ENCODE measurements at regions not wholly inside any gene's neighbourhood (a gene's known extent, or its start where the extent isn't known, plus 50 kb on each side); places are given as distances from the start of the nearest gene placed in this dataset.
A peak's percentile ranks its signal among the peaks of the same experiment; 100 is the strongest.

- WGBS (ENCODE audit: insufficient coverage, low coverage, low lambda C conversion rate, missing lambda C conversion rate): 55% methylated on average over 1 of the region's 1 CpG
Measured at GRCh38 chr1:219339466-219339865, 165.8 kb downstream of the LYPLAL1 start.

GRCh38 chr1:219337588-219337987 is 163.9 kb downstream of the LYPLAL1 start:
- no peak for TF ChIP-seq CTCF (IDR thresholded peaks at IDR 0.05)
- TF ChIP-seq POLR2A (IDR thresholded peaks at IDR 0.05): no peak
- H3K36me3 ChIP-seq: no peaks in the 10 kb centered on the region
- peak in 2 of 4 donors; percentile 33 to 54 for ATAC-seq
- no peak overlapping the region for H3K27ac ChIP-seq
- H3K27me3 ChIP-seq: no peaks in the 10 kb centered on the region
- WGBS (ENCODE audit: insufficient coverage, low coverage, low lambda C conversion rate, missing lambda C conversion rate): 60% methylated on average over 1 of the region's 1 CpG
- intact Hi-C loops (cut with DNase I): no loop called here
- no peaks in the 10 kb centered on the region for H3K9me3 ChIP-seq
- H3K4me3 ChIP-seq: no peak overlapping the region
- no peaks in the 10 kb centered on the region for H3K4me1 ChIP-seq
- DNase-seq: no peak

More at GRCh38 chr1:219339466-219339865, 165.8 kb downstream of the LYPLAL1 start:
- no peak for TF ChIP-seq CTCF (IDR thresholded peaks at IDR 0.05)
- no peaks in the 10 kb centered on the region for H3K36me3 ChIP-seq
- no peaks in the 10 kb centered on the region for H3K27me3 ChIP-seq
- H3K4me1 ChIP-seq: no peaks in the 10 kb centered on the region
- no peak for ATAC-seq
- H3K4me3 ChIP-seq: no peak overlapping the region
- no peaks in the 10 kb centered on the region for H3K9me3 ChIP-seq
- no peak overlapping the region for H3K27ac ChIP-seq
- intact Hi-C loops (cut with DNase I): no loop called here
- no peak for DNase-seq

GRCh38 chr1:219333626-219334025 is 159.9 kb downstream of the LYPLAL1 start:
- no peaks in the 10 kb centered on the region for H3K36me3 ChIP-seq
- 81% methylated on average over 1 of the region's 1 CpG for whole genome bisulfite sequencing (ENCODE audit: insufficient coverage, low coverage, low lambda C conversion rate, missing lambda C conversion rate)
- intact Hi-C loops (cut with DNase I): no loop called here
- DNase-seq (no peak), ATAC-seq (no peak)
- H3K4me1 ChIP-seq: peaks cover 0 to 17% (median 3%) of the 10 kb centered on the region in 4 donors
- no peak overlapping the region for H3K4me3 ChIP-seq
- no peaks in the 10 kb centered on the region for H3K27me3 ChIP-seq
- TF ChIP-seq CTCF (IDR thresholded peaks at IDR 0.05) (no peak), POLR2A (IDR thresholded peaks at IDR 0.05) (no peak)
- no peaks in the 10 kb centered on the region for H3K9me3 ChIP-seq
- no peak overlapping the region for H3K27ac ChIP-seq

- Histone ChIP-seq H3K27ac (peak overlapping the region; percentile 7 to 87 (median 46)), H3K4me3 (no peak overlapping the region), H3K36me3 (no peaks in the 10 kb centered on the region), H3K4me1 (peaks cover 0 to 17% (median 3%) of the 10 kb centered on the region in 4 donors), H3K9me3 (no peaks in the 10 kb centered on the region), H3K27me3 (no peaks in the 10 kb centered on the region)
- peak in 1 of 3 donors; percentile 46 for DNase-seq
- TF ChIP-seq CTCF (IDR thresholded peaks at IDR 0.05): no peak
- TF ChIP-seq POLR2A (IDR thresholded peaks at IDR 0.05): no peak
- intact Hi-C loops (cut with DNase I): no loop called here
- 29% methylated on average over 5 of the region's 5 CpGs for WGBS (ENCODE audit: insufficient coverage, low coverage, low lambda C conversion rate, missing lambda C conversion rate)
- ATAC-seq: peak; percentile 77 to 88 (median 81)
Measured at GRCh38 chr1:219331424-219331823, 157.7 kb downstream of the LYPLAL1 start.

GRCh38 chr1:219330669-219331068 is 157.0 kb downstream of the LYPLAL1 start:
- H3K27me3 ChIP-seq: no peaks in the 10 kb centered on the region
- H3K9me3 ChIP-seq: no peaks in the 10 kb centered on the region
- H3K27ac ChIP-seq: peak overlapping the region; percentile 7 to 87 (median 46)
- H3K36me3 ChIP-seq: no peaks in the 10 kb centered on the region
- TF ChIP-seq CTCF (IDR thresholded peaks at IDR 0.05) (no peak), POLR2A (IDR thresholded peaks at IDR 0.05) (no peak)
- ATAC-seq (peak; percentile 90 to 92 (median 92)), DNase-seq (no peak)
- intact Hi-C loops (cut with DNase I): no loop called here
- H3K4me3 ChIP-seq: no peak overlapping the region
- H3K4me1 ChIP-seq: peaks cover 0 to 17% (median 3%) of the 10 kb centered on the region in 4 donors
- 34% methylated on average over 2 of the region's 2 CpGs for WGBS (ENCODE audit: insufficient coverage, low coverage, low lambda C conversion rate, missing lambda C conversion rate)
